B cell (primary cell): ENCODE measurements at regions not wholly inside any gene's neighbourhood (a gene's known extent, or its start where the extent isn't known, plus 50 kb on each side); places are given as distances from the start of the nearest gene placed in this dataset.

Experiments used
- ATAC-seq: fragments of 200-7000 bp; cut with Tn5 transposase; one replicate; pipeline ENCODE4 v1.10.0; 2021; ENCODE audit warnings: low read depth, mild to moderate bottlenecking, moderate number of reproducible peaks, moderate library complexity
- CTCF ChIA-PET: fragments of 350-600 bp; sonication (Branson Sonifier 250); formaldehyde crosslinking; loops from one replicate; lab custom pipeline; 2021; ENCODE audit warnings: antibody characterized with exemption, inconsistent platforms; lab: Charles Lee
- POLR2A ChIA-PET: fragments of 350-600 bp; sonication (Branson Sonifier 250); formaldehyde crosslinking; loops from one replicate; lab custom pipeline; 2021; ENCODE audit warnings: antibody characterized with exemption; lab: Charles Lee
- DNase-seq: peaks from one replicate; pipeline ENCODE4 v3.0.0; 2013
- H2AFZ ChIP-seq: 2 replicates; pipeline ENCODE4 v1.6.1; 2012; ENCODE audit warnings: mild to moderate bottlenecking, low read depth, low read length; ENCODE audit not compliant: insufficient read depth, poor library complexity, severe bottlenecking
- H3K27ac ChIP-seq, 2 donors: 1 replicate in 1 of 2; 2 replicates in 1 of 2; pipeline ENCODE4 v1.5.1; 2012 to 2013; ENCODE audit warnings: low read length in 2 of 2, mild to moderate bottlenecking in 2 of 2, moderate library complexity in 1 of 2
- H3K27me3 ChIP-seq, 4 experiments: fragments of 200-600 bp in 1 of 4; sonication (generic) in 1 of 4; replicated peaks in 1 of 4; 1 replicate in 2 of 4; 2 replicates in 2 of 4; pipeline versions ENCODE4 v1.6.1 to v1.7.0; 2013 to 2016; ENCODE audit warnings: low read length in 3 of 4, mild to moderate bottlenecking in 2 of 4, mixed read lengths in 1 of 4, moderate library complexity in 1 of 4; ENCODE audit not compliant: insufficient read depth in 4 of 4, control insufficient read depth in 3 of 4; ENCODE audit errors: control extremely low read depth in 1 of 4
- H3K36me3 ChIP-seq, 2 experiments: replicated peaks in 1 of 2; 1 replicate in 1 of 2; 2 replicates in 1 of 2; pipeline versions ENCODE4 v1.6.1 to v1.7.1; 2013; ENCODE audit warnings: low read length in 1 of 2; ENCODE audit not compliant: insufficient read depth in 2 of 2, control insufficient read depth in 1 of 2; ENCODE audit errors: control extremely low read depth in 1 of 2, extremely low read depth in 1 of 2
- H3K4me1 ChIP-seq, 2 donors: fragments of 200-600 bp in 1 of 2; sonication (generic) in 1 of 2; 1 replicate in 1 of 2; 2 replicates in 1 of 2; pipeline versions ENCODE4 v1.5.1 to v1.6.1; 2013 to 2017; ENCODE audit warnings: low read length in 2 of 2; ENCODE audit not compliant: control insufficient read depth in 2 of 2, insufficient read depth in 2 of 2
- H3K4me2 ChIP-seq: replicated peaks from 2 replicates; pipeline ENCODE3; 2012; ENCODE audit warnings: mild to moderate bottlenecking, low read depth, low read length; ENCODE audit not compliant: poor library complexity, severe bottlenecking
- H3K4me3 ChIP-seq, 5 experiments: fragments of 200-600 bp in 1 of 5; sonication (generic) in 1 of 5; 1 replicate in 3 of 5; 2 replicates in 2 of 5; pipeline versions ENCODE4 v1.5.1 to v1.7.0; 2011 to 2016; ENCODE audit warnings: low read length in 4 of 5, mild to moderate bottlenecking in 4 of 5, low read depth in 2 of 5, control low read depth in 1 of 5, moderate library complexity in 1 of 5; ENCODE audit not compliant: insufficient read depth in 1 of 5; ENCODE audit errors: control extremely low read depth in 1 of 5, extremely low read depth in 1 of 5
- H3K79me2 ChIP-seq: fragments of 200-600 bp; sonication (generic); one replicate; pipeline ENCODE4 v1.6.0; 2016; ENCODE audit warnings: low read length; ENCODE audit not compliant: control insufficient read depth, insufficient read depth
- H3K9ac ChIP-seq: fragments of 200-600 bp; sonication (generic); 2 replicates; pipeline ENCODE4 v1.6.1; 2017; ENCODE audit warnings: mild to moderate bottlenecking, low read length, moderate library complexity
- H3K9me3 ChIP-seq, 3 donors: one replicate each; pipeline versions ENCODE4 v1.6.1 to v1.7.1; 2013; ENCODE audit warnings: low read length in 2 of 3; ENCODE audit not compliant: control insufficient read depth in 2 of 3, insufficient read depth in 1 of 3; ENCODE audit errors: control extremely low read depth in 1 of 3
- H4K20me1 ChIP-seq: 2 replicates; pipeline ENCODE4 v1.6.0; 2012; ENCODE audit warnings: mild to moderate bottlenecking, low read length; ENCODE audit not compliant: insufficient read depth, control insufficient read depth, poor library complexity, severe bottlenecking
- H3K27ac Mint-ChIP-seq: one replicate; pipeline ENCODE4 v1.8.0; 2021; ENCODE audit warnings: mixed read lengths
- H3K27me3 Mint-ChIP-seq: one replicate; pipeline ENCODE4 v1.8.0; 2021; ENCODE audit warnings: mixed read lengths
- H3K4me1 Mint-ChIP-seq: one replicate; pipeline ENCODE4 v1.8.0; 2021; ENCODE audit warnings: mixed read lengths
- H3K4me3 Mint-ChIP-seq: one replicate; pipeline ENCODE4 v1.8.0; 2021; ENCODE audit warnings: mixed read lengths
- H3K9me3 Mint-ChIP-seq: one replicate; pipeline ENCODE4 v1.8.0; 2022; ENCODE audit warnings: mixed read lengths; ENCODE audit not compliant: insufficient read depth
- EZH2 ChIP-seq: IDR thresholded peaks from 2 replicates; pipeline ENCODE4 v1.6.1; 2012; ENCODE audit warnings: borderline replicate concordance, low read depth, mild to moderate bottlenecking, moderate library complexity, low read length; ENCODE audit not compliant: insufficient read depth, poor library complexity, severe bottlenecking
- WGBS: methylation state at CpG from one replicate; pipeline ENCODE4 v1.1.5; 2013; ENCODE audit warnings: missing lambda C conversion rate; ENCODE audit not compliant: insufficient coverage; 5-methylcytosine and 5-hydroxymethylcytosine counted together
- intact Hi-C: fragments of 100-400 bp; cut with micrococcal nuclease; formaldehyde crosslinking; loops from one replicate; pipeline ENCODE4 v1.10.0; 2022
- TF ChIP-seq, protein P1 (sequence below): fragments of 200-600 bp; IDR thresholded peaks from one replicate; pipeline ENCODE4 v1.8.0; 2022; ENCODE audit warnings: antibody characterized with exemption, mild to moderate bottlenecking

- intact Hi-C loops, result no loop called here
Observed at GRCh38 chr7:94195201-94195600, 191.0 kb upstream of the BET1 start.

DNA sequence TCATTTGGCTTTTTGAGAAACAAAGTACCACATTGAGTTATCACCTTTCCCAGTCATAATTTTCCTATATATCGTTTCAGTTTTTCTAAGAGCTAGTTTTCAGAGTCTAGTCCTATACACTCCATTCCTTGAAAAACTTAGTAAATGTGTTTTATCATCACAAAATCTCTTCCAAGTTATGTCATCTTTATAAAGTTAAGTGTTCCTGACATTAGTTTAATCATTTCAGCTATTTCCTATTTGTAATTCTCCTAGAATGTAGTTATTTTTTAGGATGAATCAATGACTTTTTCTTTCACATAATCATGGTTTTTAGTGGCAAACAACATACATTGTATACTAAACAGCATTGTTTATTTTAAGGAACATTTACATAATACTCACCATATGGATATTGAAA lies 191.7 kb upstream of the BET1 start:
- Mint-ChIP-seq H3K27ac (no peak overlapping the region), H3K9me3 (no peaks in the 10 kb centered on the region), H3K27me3 (peaks cover 4% of the 10 kb centered on the region), H3K4me3 (no peak overlapping the region), H3K4me1 (no peaks in the 10 kb centered on the region)
- intact Hi-C loops, result no loop called here
- no peaks in the 10 kb centered on the region for H3K79me2 ChIP-seq
- ChIA-PET CTCF (no interaction called here), POLR2A (no interaction called here)
- no peak overlapping the region for H3K4me2 ChIP-seq
- no peak overlapping the region for H3K9ac ChIP-seq
- H3K36me3 ChIP-seq, result no peaks in the 10 kb centered on the region
- ATAC-seq (no peak), DNase-seq (no peak)
- no peaks in the 10 kb centered on the region for H3K4me1 ChIP-seq
- H3K9me3 ChIP-seq, result no peaks in the 10 kb centered on the region
- no CpG with 5 or more reads among the region's 1 CpG for WGBS
- no peak overlapping the region for H2AFZ ChIP-seq
- H3K27ac ChIP-seq, result no peak overlapping the region
- TF ChIP-seq, protein P1, sequence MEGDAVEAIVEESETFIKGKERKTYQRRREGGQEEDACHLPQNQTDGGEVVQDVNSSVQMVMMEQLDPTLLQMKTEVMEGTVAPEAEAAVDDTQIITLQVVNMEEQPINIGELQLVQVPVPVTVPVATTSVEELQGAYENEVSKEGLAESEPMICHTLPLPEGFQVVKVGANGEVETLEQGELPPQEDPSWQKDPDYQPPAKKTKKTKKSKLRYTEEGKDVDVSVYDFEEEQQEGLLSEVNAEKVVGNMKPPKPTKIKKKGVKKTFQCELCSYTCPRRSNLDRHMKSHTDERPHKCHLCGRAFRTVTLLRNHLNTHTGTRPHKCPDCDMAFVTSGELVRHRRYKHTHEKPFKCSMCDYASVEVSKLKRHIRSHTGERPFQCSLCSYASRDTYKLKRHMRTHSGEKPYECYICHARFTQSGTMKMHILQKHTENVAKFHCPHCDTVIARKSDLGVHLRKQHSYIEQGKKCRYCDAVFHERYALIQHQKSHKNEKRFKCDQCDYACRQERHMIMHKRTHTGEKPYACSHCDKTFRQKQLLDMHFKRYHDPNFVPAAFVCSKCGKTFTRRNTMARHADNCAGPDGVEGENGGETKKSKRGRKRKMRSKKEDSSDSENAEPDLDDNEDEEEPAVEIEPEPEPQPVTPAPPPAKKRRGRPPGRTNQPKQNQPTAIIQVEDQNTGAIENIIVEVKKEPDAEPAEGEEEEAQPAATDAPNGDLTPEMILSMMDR, result no peak
- no peak for TF ChIP-seq EZH2
- H4K20me1 ChIP-seq, result no peaks in the 10 kb centered on the region
- H3K27me3 ChIP-seq, result no peaks in the 10 kb centered on the region
- no peak overlapping the region for H3K4me3 ChIP-seq

More at GRCh38 chr7:94195201-94195600, 191.0 kb upstream of the BET1 start:
- H3K9ac ChIP-seq, result no peak overlapping the region
- H3K4me1 Mint-ChIP-seq, result no peaks in the 10 kb centered on the region
- no peak for DNase-seq
- H3K4me3 Mint-ChIP-seq, result no peak overlapping the region
- WGBS, result no CpG with 5 or more reads among the region's 2 CpGs
- H3K27me3 ChIP-seq, result no peaks in the 10 kb centered on the region
- H3K9me3 Mint-ChIP-seq, result no peaks in the 10 kb centered on the region
- H4K20me1 ChIP-seq, result no peaks in the 10 kb centered on the region
- no peak overlapping the region for H3K4me3 ChIP-seq
- H3K27me3 Mint-ChIP-seq, result peaks cover 4% of the 10 kb centered on the region
- H3K9me3 ChIP-seq, result no peaks in the 10 kb centered on the region
- H3K4me1 ChIP-seq, result no peaks in the 10 kb centered on the region
- CTCF ChIA-PET, result no interaction called here
- ATAC-seq, result no peak
- no peak overlapping the region for H3K27ac ChIP-seq
- no peak overlapping the region for H2AFZ ChIP-seq
- H3K36me3 ChIP-seq, result no peaks in the 10 kb centered on the region
- TF ChIP-seq, protein P1, result no peak
- TF ChIP-seq EZH2, result no peak
- no peak overlapping the region for H3K4me2 ChIP-seq
- H3K27ac Mint-ChIP-seq, result no peak overlapping the region
- H3K79me2 ChIP-seq, result no peaks in the 10 kb centered on the region
- POLR2A ChIA-PET, result no interaction called here
